Pancreas (tissue), 10 donors: ENCODE measurements at regions not wholly inside any gene's neighbourhood (a gene's known extent, or its start where the extent isn't known, plus 50 kb on each side); places are given as distances from the start of the nearest gene placed in this dataset.

ENCODE experiments used
- ATAC-seq, 4 donors: fragments of 200-7000 bp; cut with Tn5 transposase; one replicate each; pipeline versions ENCODE4 v1.8.0 to v1.9.1; 2020; ENCODE audit warnings: mild to moderate bottlenecking in 4 of 4, moderate library complexity in 4 of 4
- DNase-seq, 6 donors: peaks; one replicate each; pipeline ENCODE4 v3.0.0-alpha.2; 2020
- FAIRE-seq: peaks from 2 replicates; lab custom pipeline; 2012; peaks lifted over from hg19 to GRCh38; lab: Jason Lieb, UNC
- H3K27ac ChIP-seq, 4 donors: fragments of 200-600 bp; sonication (generic); 1 replicate in 3 of 4; 2 replicates in 1 of 4; pipeline versions ENCODE4 v1.5.0 to v1.8.0; 2020
- H3K27me3 ChIP-seq, 4 donors: fragments of 200-600 bp; one replicate each; pipeline ENCODE4 v1.8.0; 2021
- H3K36me3 ChIP-seq, 3 donors: fragments of 200-600 bp; sonication (generic) in 1 of 3; one replicate each; pipeline versions ENCODE4 v1.5.0 to v1.8.0; 2020 to 2021
- H3K4me1 ChIP-seq, 3 donors: fragments of 200-600 bp; one replicate each; pipeline ENCODE4 v1.8.0; 2021
- H3K4me3 ChIP-seq, 4 donors: fragments of 200-600 bp; sonication (generic) in 2 of 4; one replicate each; pipeline versions ENCODE4 v1.5.0 to v1.8.0; 2020 to 2021
- H3K9me3 ChIP-seq, 4 donors: fragments of 200-600 bp; one replicate each; pipeline ENCODE4 v1.8.0; 2021
- WGBS, 2 donors: extraction: QIAGEN DNeasy Blood & Tissue Kit; methylation state at CpG; one replicate each; pipeline ENCODE4 v1.1.7; 2013; 5-methylcytosine and 5-hydroxymethylcytosine counted together
- intact Hi-C, 3 donors: fragments of 100-400 bp; cut with DNase I; formaldehyde crosslinking; loops; one replicate each; pipeline versions ENCODE4 v1.11.1 to v1.14.2; 2022
- TF ChIP-seq, protein P1 (sequence below), 4 donors: fragments of 200-600 bp; sonication (generic) in 3 of 4; IDR thresholded peaks; one replicate each; pipeline versions ENCODE4 v1.5.0 to v1.8.0; 2021; ENCODE audit warnings: antibody characterized with exemption in 4 of 4
- donor health status: healthy with polysubstance abuse.
- donor health status: DM: no; HTN: no; CAD: no; lungs with moderate emphysema.
- donor health status: DM: no; HTN: no; CAD: no.
- donor health status: control.
- donor health status: control.
- donor health status: Bipolar disorder and iron deficiency.
- donor health status: DM: yes; HTN: yes; CAD: no.
- donor health status: DM: no; HTN: no; CAD: no.
- donor health status: DM: no; HTN: no; CAD: no.
- donor health status: DM: yes; HTN: yes; CAD: no.

DNA sequence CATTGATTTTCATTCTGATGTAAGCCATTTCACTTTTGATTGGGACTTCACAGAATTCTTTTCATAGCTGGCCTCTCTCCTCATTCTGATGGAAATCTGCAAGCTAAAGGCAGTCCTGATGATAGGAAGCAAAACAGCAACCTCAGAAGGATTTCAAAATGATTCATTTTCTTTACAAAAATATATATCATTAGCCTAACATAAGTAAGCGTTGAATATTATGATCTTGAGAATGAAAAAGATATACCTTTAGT lies 143.1 kb upstream of the GJE1 start:
- FAIRE-seq (no peak), ATAC-seq (no peak), DNase-seq (no peak)
- H3K27me3 ChIP-seq, result no peaks in the 10 kb centered on the region
- 27 to 53% methylated on average over 1 of the region's 1 CpG for WGBS, 2 donors
- no peaks in the 10 kb centered on the region for H3K4me1 ChIP-seq
- intact Hi-C loops, result no loop called here
- TF ChIP-seq, protein P1, sequence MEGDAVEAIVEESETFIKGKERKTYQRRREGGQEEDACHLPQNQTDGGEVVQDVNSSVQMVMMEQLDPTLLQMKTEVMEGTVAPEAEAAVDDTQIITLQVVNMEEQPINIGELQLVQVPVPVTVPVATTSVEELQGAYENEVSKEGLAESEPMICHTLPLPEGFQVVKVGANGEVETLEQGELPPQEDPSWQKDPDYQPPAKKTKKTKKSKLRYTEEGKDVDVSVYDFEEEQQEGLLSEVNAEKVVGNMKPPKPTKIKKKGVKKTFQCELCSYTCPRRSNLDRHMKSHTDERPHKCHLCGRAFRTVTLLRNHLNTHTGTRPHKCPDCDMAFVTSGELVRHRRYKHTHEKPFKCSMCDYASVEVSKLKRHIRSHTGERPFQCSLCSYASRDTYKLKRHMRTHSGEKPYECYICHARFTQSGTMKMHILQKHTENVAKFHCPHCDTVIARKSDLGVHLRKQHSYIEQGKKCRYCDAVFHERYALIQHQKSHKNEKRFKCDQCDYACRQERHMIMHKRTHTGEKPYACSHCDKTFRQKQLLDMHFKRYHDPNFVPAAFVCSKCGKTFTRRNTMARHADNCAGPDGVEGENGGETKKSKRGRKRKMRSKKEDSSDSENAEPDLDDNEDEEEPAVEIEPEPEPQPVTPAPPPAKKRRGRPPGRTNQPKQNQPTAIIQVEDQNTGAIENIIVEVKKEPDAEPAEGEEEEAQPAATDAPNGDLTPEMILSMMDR (IDR thresholded peaks at IDR 0.05), result no peak
- no peaks in the 10 kb centered on the region for H3K36me3 ChIP-seq
- no peaks in the 10 kb centered on the region for H3K9me3 ChIP-seq
- H3K27ac ChIP-seq, result no peak overlapping the region
- H3K4me3 ChIP-seq, result no peak overlapping the region

DNA sequence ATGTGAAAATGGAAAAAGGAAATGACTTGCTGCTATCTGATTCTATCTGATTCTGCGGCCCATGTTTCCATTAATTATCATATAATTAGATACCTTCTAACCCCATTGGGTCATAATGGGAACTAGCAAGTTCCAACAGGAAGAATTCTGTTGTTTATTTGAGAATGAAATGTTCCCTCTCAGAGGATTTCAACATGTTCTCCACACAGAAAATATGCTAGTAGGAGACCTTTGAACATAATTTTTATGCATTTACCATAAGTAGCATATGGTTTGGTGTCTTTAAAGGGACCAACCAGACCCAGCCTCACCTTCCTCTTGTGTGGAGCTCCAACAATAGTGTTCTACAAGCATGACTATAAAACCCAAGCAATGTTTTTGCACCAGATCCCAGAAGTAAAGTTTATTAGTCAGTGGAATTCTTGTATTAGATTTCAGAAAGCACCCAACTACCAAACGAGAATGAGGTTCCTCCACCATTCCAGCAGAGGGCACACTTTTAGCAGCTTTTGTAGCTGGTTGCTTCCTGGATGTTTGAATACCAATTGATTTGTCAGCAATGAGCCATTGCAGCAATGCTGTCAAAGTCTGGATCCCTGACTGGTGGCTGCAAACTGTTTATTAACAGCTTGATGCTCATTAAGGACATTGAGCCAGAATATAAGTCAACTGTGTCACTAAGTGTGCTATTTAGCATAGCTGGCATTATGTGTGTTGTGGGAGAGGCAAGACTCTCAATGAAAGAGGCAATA lies 143.6 kb upstream of the GJE1 start:
- no peak overlapping the region for H3K4me3 ChIP-seq
- H3K9me3 ChIP-seq, result no peaks in the 10 kb centered on the region
- no peak overlapping the region for H3K27ac ChIP-seq
- no peaks in the 10 kb centered on the region for H3K4me1 ChIP-seq
- intact Hi-C loops, result no loop called here
- no peak for FAIRE-seq
- TF ChIP-seq, protein P1 (IDR thresholded peaks at IDR 0.05), result peak in 3 of 4 donors; percentile 16 to 48 (median 45)
- ATAC-seq, result peak in 3 of 4 donors; percentile 52 to 70 (median 69)
- peak in 1 of 6 donors; percentile 31 for DNase-seq
- 33 to 39% methylated on average over 2 of the region's 2 CpGs for WGBS, 2 donors
- H3K27me3 ChIP-seq, result no peaks in the 10 kb centered on the region
- H3K36me3 ChIP-seq, result no peaks in the 10 kb centered on the region

DNA sequence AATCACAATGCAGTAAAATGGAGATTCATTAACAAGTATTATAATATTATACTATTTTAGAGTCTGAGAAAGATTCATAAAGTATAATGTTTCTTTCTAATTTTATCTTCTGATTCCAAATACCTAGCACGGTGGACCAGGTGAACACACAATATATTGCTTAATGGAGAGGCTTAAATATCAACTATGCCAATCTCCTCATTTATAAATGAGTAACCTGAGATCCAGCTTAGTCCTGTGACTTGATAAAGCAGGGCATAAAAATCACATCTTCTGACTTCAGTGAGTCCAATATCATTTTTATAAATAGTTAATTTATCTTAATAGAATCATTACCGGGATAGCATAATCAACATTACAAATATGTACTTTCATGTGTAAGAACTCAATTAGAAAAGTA lies 144.4 kb upstream of the GJE1 start:
- WGBS, 2 donors, result 19 to 21% methylated on average over 2 of the region's 2 CpGs

DNA sequence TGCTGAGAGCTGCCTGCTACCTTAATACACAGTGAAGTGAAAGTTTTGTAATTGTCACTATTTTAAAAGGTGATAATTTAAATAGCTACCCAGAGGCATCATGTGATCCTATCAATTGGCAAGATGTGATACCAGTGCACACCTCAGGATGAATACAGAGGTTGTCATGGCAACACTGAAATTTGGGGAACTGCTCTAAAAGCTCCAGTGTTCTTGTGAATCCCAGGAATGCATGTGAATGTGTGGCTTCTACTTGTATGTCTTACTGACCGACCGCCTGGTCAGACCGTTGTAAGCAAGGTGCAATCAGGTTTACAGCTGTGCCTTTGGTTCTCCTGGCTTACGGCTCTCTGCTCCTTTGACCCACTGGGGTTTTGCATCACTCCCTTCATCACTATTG lies 146.3 kb upstream of the GJE1 start:
- ATAC-seq (no peak), FAIRE-seq (no peak), DNase-seq (no peak)
- TF ChIP-seq, protein P1 (IDR thresholded peaks at IDR 0.05), result no peak
- Histone ChIP-seq H3K9me3 (no peaks in the 10 kb centered on the region), H3K4me1 (no peaks in the 10 kb centered on the region), H3K4me3 (no peak overlapping the region), H3K36me3 (no peaks in the 10 kb centered on the region), H3K27me3 (no peaks in the 10 kb centered on the region), H3K27ac (no peak overlapping the region)
- intact Hi-C loops, result no loop called here
- WGBS, 2 donors, result 50 to 57% methylated on average over 4 of the region's 4 CpGs

More for the DNA sequence above, 144.4 kb upstream of the GJE1 start:
- intact Hi-C loops, result no loop called here
- Histone ChIP-seq H3K27me3 (no peaks in the 10 kb centered on the region), H3K27ac (no peak overlapping the region), H3K4me1 (no peaks in the 10 kb centered on the region), H3K36me3 (no peaks in the 10 kb centered on the region), H3K4me3 (no peak overlapping the region), H3K9me3 (no peaks in the 10 kb centered on the region)
- FAIRE-seq, result no peak
- no peak for DNase-seq
- no peak for ATAC-seq
- TF ChIP-seq, protein P1 (IDR thresholded peaks at IDR 0.05), result no peak

DNA sequence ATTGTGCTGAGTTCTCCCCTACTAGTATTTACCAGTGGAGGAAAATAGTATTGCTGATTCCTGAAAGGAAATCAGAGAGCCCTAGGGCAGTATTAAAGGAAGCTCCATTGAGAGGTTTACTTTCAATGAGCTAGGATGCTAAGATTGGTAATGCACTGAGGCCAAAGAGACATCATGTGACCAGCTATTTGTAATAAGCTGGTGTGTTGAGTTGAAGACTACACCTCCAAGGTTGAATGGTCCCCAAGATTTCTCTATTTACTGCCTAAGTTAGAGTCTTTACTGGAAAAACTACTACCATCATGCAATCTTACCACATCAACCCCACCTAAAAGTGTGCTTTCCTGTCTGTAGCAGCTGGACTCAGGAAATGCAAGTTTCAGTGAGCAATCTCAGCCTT lies 151.5 kb upstream of the GJE1 start:
- FAIRE-seq (no peak), DNase-seq (no peak), ATAC-seq (no peak)
- no peak overlapping the region for H3K27ac ChIP-seq
- TF ChIP-seq, protein P1 (IDR thresholded peaks at IDR 0.05), result no peak
- intact Hi-C loops, result no loop called here
- H3K36me3 ChIP-seq, result no peaks in the 10 kb centered on the region
- H3K9me3 ChIP-seq, result no peaks in the 10 kb centered on the region
- H3K27me3 ChIP-seq, result no peaks in the 10 kb centered on the region
- H3K4me1 ChIP-seq, result no peaks in the 10 kb centered on the region
- no peak overlapping the region for H3K4me3 ChIP-seq
